ENCODE measurements at regions not wholly inside any gene's neighbourhood (a gene's known extent, or its start where the extent isn't known, plus 50 kb on each side); places are given as distances from the start of the nearest gene placed in this dataset.

- no peak for TF ChIP-seq POLR2A (IDR thresholded peaks at IDR 0.05; ENCODE audit: borderline replicate concordance, extremely low read depth, insufficient read depth, insufficient read length)
- no peak for TF ChIP-seq TCF7L2 (IDR thresholded peaks at IDR 0.05; ENCODE audit: borderline replicate concordance, extremely low read depth, insufficient read depth, insufficient read length)
Measured at GRCh38 chr18:61748004-61748403, 144.8 kb downstream of the RNF152 start.

Data from HCT116 (cell line).